HG03159 (cell line): ENCODE measurements at regions not wholly inside any gene's neighbourhood (a gene's known extent, or its start where the extent isn't known, plus 50 kb on each side); places are given as distances from the start of the nearest gene placed in this dataset.

ENCODE experiments used
- ATAC-seq: cut with Tn5 transposase; IDR thresholded peaks from one replicate; pipeline ENCODE4 v1.9.1; 2021; ENCODE audit warnings: mild to moderate bottlenecking, moderate library complexity; ENCODE audit not compliant: unreplicated experiment

DNA sequence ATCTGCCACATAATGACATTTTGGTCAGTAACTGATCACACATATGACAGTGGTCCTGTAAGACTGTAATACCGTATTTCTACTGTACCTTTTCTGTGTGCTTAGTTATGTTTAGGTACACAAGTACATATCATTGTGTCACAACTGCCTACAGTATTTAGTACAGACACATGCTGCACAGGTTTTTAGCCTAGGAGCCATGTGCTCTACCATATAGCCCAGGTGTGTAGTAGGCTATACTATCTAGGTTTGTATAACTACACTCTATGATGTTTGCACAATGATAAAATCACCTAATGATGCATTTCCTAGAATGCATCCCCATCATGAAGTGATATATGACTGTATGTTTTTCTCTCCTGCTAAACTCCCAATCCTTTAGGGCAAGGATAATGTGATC is 61.2 kb upstream of the MIR17HG start:
- no peak for ATAC-seq

DNA sequence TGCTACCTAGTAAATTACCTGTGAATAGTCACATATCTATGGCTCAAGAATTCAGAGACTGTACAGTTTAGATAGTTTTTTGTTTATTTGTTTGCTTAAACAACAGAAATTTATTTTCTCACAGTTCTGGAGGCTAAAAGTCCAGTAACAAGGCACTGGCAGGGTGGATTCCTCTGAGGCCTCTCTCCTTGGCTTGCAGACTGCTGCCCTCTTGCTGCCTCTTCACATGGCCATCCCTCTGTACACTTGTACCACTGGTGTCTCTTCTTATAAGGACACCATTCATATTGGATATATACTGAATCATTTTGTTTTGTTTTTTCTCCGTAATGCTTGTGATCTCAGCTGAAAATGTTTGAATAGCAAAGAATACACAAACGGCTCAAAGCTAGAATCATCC is 56.4 kb upstream of the MIR17HG start:
- no peak for ATAC-seq

DNA sequence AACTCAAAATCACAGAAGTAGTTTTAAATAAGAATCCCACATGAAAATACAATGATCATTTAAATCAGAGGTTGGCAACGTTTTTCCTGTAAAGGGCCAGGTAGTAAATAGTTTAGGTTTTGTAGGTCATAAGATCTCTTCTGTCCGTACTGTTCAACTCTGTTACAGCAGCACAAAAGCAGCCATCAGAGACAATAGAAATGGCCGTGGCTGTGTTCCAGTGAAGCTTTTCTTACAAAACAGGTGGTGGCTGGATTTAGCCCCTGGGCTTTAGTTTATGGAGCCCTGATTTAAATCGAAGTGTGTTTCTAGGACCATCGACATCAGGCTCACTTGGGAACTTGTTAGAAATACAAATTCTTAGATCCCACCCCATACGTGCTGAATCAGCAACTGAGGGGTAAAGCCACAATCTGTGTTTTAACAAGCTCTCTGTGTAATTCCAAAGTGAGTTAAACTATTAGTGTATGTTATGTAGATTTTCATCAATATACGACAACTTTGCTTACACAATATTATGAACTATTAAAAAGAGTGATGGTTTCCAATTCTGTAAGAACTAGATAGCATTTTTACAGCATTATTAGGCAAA is 54.8 kb upstream of the MIR17HG start:
- no peak for ATAC-seq

DNA sequence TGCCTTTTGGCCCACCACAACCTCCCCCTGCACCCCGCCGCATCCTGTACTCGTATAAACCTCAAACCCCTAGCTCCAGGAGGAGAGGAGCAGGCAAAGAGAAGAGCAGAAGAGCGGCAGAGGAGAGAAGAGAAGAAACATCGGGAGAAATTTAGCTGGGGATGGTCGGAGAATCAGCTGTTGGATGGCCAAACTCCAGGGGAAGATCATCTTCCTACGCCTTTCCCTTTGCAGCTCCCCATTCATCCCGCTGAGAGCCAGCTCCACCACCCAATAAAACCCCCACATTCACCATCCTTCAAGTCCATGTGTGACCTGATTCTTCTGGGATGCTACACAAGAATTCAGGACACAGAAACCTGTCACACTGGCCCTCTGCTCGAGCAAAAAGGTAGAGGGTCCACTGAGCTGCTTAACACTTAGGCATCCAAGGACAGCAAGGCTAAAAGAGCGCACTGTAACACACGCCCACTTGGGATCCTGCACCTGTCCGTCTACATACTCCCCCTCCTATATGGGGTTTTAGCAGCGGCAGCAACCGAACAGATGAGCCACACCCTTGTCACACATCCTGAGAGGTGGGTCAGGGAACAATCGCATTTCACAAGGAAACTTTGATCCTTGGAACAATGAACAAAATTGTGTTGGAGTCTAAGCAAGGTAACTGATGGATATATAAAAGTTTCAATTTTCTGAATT is 51.6 kb upstream of the MIR17HG start:
- ATAC-seq: no peak

DNA sequence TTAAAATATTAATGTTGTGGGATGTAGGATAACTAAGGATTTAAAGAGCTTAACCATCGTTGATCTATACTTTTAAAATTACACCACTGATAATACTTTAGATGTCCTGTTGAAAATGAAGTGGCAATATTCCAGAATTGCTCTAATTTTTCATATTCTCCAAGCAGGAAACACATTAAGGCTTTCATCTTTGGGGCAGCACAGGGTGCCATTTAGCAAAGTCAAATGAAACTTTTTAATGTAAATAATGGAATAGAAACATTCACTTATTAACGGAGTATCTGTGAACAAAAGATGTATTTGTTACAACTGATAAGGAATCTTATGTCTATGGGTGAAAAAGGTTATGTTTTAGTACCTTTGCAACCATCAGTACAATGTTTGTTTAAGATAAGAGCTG is 50.0 kb upstream of the MIR17HG start:
- no peak for ATAC-seq
